ENCODE measurements at regions not wholly inside any gene's neighbourhood (a gene's known extent, or its start where the extent isn't known, plus 50 kb on each side); places are given as distances from the start of the nearest gene placed in this dataset.

- TF ChIP-seq ZNF317 (CRISPR knock-in tag; IDR thresholded peaks at IDR 0.05; ENCODE audit: borderline replicate concordance, low read depth) (no peak), RORB (CRISPR knock-in tag; IDR thresholded peaks at IDR 0.05) (no peak), ZNF232 (CRISPR knock-in tag; IDR thresholded peaks at IDR 0.05) (no peak), JAZF1 (CRISPR knock-in tag; IDR thresholded peaks at IDR 0.05) (no peak), ZNF396 (CRISPR knock-in tag; IDR thresholded peaks at IDR 0.05; ENCODE audit: borderline replicate concordance) (no peak), MLX (CRISPR knock-in tag; IDR thresholded peaks at IDR 0.05) (no peak), USF2 (CRISPR knock-in tag; IDR thresholded peaks at IDR 0.05) (no peak)
These were observed 296.4 kb downstream of the FOXG1 start (continued) for GRCh38 chr14:29062976-29063375.

GRCh38 chr14:29064305-29064900 lies 297.8 kb downstream of the FOXG1 start:
- Mint-ChIP-seq H3K4me1 (no peaks in the 10 kb centered on the region), H3K36me3 (no peaks in the 10 kb centered on the region), H3K27ac (no peak overlapping the region), H3K4me3 (no peak overlapping the region), H3K27me3 (ENCODE audit: low read depth) (no peaks in the 10 kb centered on the region), H3K9me3 (peaks cover 34% of the 10 kb centered on the region)
- DNase-seq (ENCODE audit: low spot score) (no peak), ATAC-seq (no peak)
- POLR2A ChIA-PET: no interaction called here
- CTCF ChIA-PET: no interaction called here
- TF ChIP-seq ERG (CRISPR knock-in tag; IDR thresholded peaks at IDR 0.05) (no peak), ATF6 (CRISPR knock-in tag; IDR thresholded peaks at IDR 0.05) (no peak), GRHL2 (CRISPR knock-in tag; IDR thresholded peaks at IDR 0.05; ENCODE audit: insufficient replicate concordance, severe bottlenecking) (no peak), ZNF512 (CRISPR knock-in tag; IDR thresholded peaks at IDR 0.05; ENCODE audit: borderline replicate concordance) (no peak), ZNF317 (CRISPR knock-in tag; IDR thresholded peaks at IDR 0.05; ENCODE audit: borderline replicate concordance, low read depth) (no peak), HMGXB4 (CRISPR knock-in tag; IDR thresholded peaks at IDR 0.05) (no peak)

GRCh38 chr14:29069228-29069627 lies 302.6 kb downstream of the FOXG1 start:
- CTCF ChIA-PET: no interaction called here
- ATAC-seq (no peak), DNase-seq (ENCODE audit: low spot score) (no peak)
- POLR2A ChIA-PET: no interaction called here
- Mint-ChIP-seq H3K36me3 (peaks cover 4% of the 10 kb centered on the region; the same call in 1 of the 2 replicates), H3K4me1 (no peaks in the 10 kb centered on the region), H3K27ac (no peak overlapping the region), H3K27me3 (ENCODE audit: low read depth) (no peaks in the 10 kb centered on the region; the same call in 1 of the 2 replicates), H3K9me3 (peaks cover 45% of the 10 kb centered on the region), H3K4me3 (no peak overlapping the region)
- TF ChIP-seq ZNF232 (CRISPR knock-in tag; IDR thresholded peaks at IDR 0.05): no peak
- TF ChIP-seq USF1 (CRISPR knock-in tag; IDR thresholded peaks at IDR 0.05): no peak
- no peak for TF ChIP-seq FOXJ3 (CRISPR knock-in tag; IDR thresholded peaks at IDR 0.05; ENCODE audit: borderline replicate concordance)
- TF ChIP-seq E2F5 (CRISPR knock-in tag; IDR thresholded peaks at IDR 0.05): no peak
- no peak for TF ChIP-seq TEAD1 (CRISPR knock-in tag; IDR thresholded peaks at IDR 0.05)
- TF ChIP-seq JUN (CRISPR knock-in tag; IDR thresholded peaks at IDR 0.05): no peak
- TF ChIP-seq HMGXB4 (CRISPR knock-in tag; IDR thresholded peaks at IDR 0.05): no peak
- no peak for TF ChIP-seq E2F1 (CRISPR knock-in tag; IDR thresholded peaks at IDR 0.05)
- no peak for TF ChIP-seq TEAD4 (CRISPR knock-in tag; IDR thresholded peaks at IDR 0.05)

All from WTC11 (cell line).